ENCODE measurements at regions not wholly inside any gene's neighbourhood (a gene's known extent, or its start where the extent isn't known, plus 50 kb on each side); places are given as distances from the start of the nearest gene placed in this dataset.
"Not testable (repeated sequence)": the region's sequence is repeated elsewhere in the genome, so short reads cannot be mapped to it uniquely, and the experiment has no call there.

- no peak for DNase-seq (ENCODE audit: low read depth)
Observed at GRCh38 chr6:164107297-164107995, 692.9 kb downstream of the QKI start.

GRCh38 chr6:164106345-164106769 is 691.8 kb downstream of the QKI start:
- no peak for DNase-seq (ENCODE audit: low read depth)

- DNase-seq (ENCODE audit: low read depth), result no peak
Observed at GRCh38 chr6:164105705-164106104, 691.2 kb downstream of the QKI start.

GRCh38 chr6:164104432-164104831 is 689.9 kb downstream of the QKI start:
- no peak for DNase-seq (ENCODE audit: low read depth)

- no peak for DNase-seq (ENCODE audit: low read depth)
Observed at GRCh38 chr6:164102693-164103092, 688.2 kb downstream of the QKI start.

GRCh38 chr6:164101859-164102258 is 687.3 kb downstream of the QKI start:
- DNase-seq (ENCODE audit: low read depth), result no peak

GRCh38 chr6:164099269-164099865 is 684.8 kb downstream of the QKI start:
- DNase-seq (ENCODE audit: low read depth), result no peak

- DNase-seq (ENCODE audit: low read depth), result no peak
Observed at GRCh38 chr6:164098857-164099267, 684.3 kb downstream of the QKI start.

- no peak for DNase-seq (ENCODE audit: low read depth)
Observed at GRCh38 chr6:164097551-164098398, 683.3 kb downstream of the QKI start.

GRCh38 chr6:164097056-164097455 is 682.5 kb downstream of the QKI start:
- no peak for DNase-seq (ENCODE audit: low read depth)

GRCh38 chr6:164095056-164095455 is 680.5 kb downstream of the QKI start:
- DNase-seq (ENCODE audit: low read depth), result no peak

GRCh38 chr6:164087870-164088269 is 673.4 kb downstream of the QKI start:
- no peak for DNase-seq (ENCODE audit: low read depth)

- DNase-seq (ENCODE audit: low read depth), result no peak
Observed at GRCh38 chr6:164087211-164087610, 672.7 kb downstream of the QKI start.

GRCh38 chr6:164086076-164086887 is 671.8 kb downstream of the QKI start:
- no peak for DNase-seq (ENCODE audit: low read depth)

GRCh38 chr6:164085091-164086075 is 670.9 kb downstream of the QKI start:
- no peak for DNase-seq (ENCODE audit: low read depth)

- no peak for DNase-seq (ENCODE audit: low read depth)
Observed at GRCh38 chr6:164079275-164079600, 664.7 kb downstream of the QKI start.

- no peak for DNase-seq (ENCODE audit: low read depth)
Observed at GRCh38 chr6:164078532-164079274, 664.2 kb downstream of the QKI start.

GRCh38 chr6:164076818-164077532 is 662.5 kb downstream of the QKI start:
- DNase-seq (ENCODE audit: low read depth), result not testable (repeated sequence)

GRCh38 chr6:164075981-164076615 is 661.6 kb downstream of the QKI start:
- DNase-seq (ENCODE audit: low read depth), result no peak
